ENCODE measurements at regions not wholly inside any gene's neighbourhood (a gene's known extent, or its start where the extent isn't known, plus 50 kb on each side); places are given as distances from the start of the nearest gene placed in this dataset.
"Not testable (repeated sequence)": the region's sequence is repeated elsewhere in the genome, so short reads cannot be mapped to it uniquely, and the experiment has no call there.

- DNase-seq = no peak
Observed at GRCh38 chr21:15283138-15283537, 218.3 kb upstream of the NRIP1 start.

- no peak for DNase-seq
Observed at GRCh38 chr21:15283789-15284188, 219.0 kb upstream of the NRIP1 start.

- no peak for DNase-seq
Observed at GRCh38 chr21:15285556-15285955, 220.8 kb upstream of the NRIP1 start.

- no peak for DNase-seq
Observed at GRCh38 chr21:15289246-15289645, 224.4 kb upstream of the NRIP1 start.

- DNase-seq = no peak
Observed at GRCh38 chr21:15289896-15290841, 225.4 kb upstream of the NRIP1 start.

- no peak for DNase-seq
Observed at GRCh38 chr21:15291621-15292266, 226.9 kb upstream of the NRIP1 start.

- DNase-seq = no peak
Observed at GRCh38 chr21:15293240-15293639, 228.4 kb upstream of the NRIP1 start.

- no peak for DNase-seq
Observed at GRCh38 chr21:15295875-15296274, 231.1 kb upstream of the NRIP1 start.

- DNase-seq = no peak
Observed at GRCh38 chr21:15297824-15298223, 233.0 kb upstream of the NRIP1 start.

- DNase-seq = no peak
Observed at GRCh38 chr21:15298306-15298705, 233.5 kb upstream of the NRIP1 start.

GRCh38 chr21:15298755-15299154, 234.0 kb upstream of the NRIP1 start:
- DNase-seq = not testable (repeated sequence)

GRCh38 chr21:15300131-15300530, 235.3 kb upstream of the NRIP1 start:
- DNase-seq = no peak

GRCh38 chr21:15301014-15301413, 236.2 kb upstream of the NRIP1 start:
- DNase-seq = no peak

- no peak for DNase-seq
Observed at GRCh38 chr21:15301736-15302135, 236.9 kb upstream of the NRIP1 start.

GRCh38 chr21:15306271-15306670, 241.5 kb upstream of the NRIP1 start:
- DNase-seq = no peak

GRCh38 chr21:15308333-15308732, 243.5 kb upstream of the NRIP1 start:
- no peak for DNase-seq

GRCh38 chr21:15309022-15309590, 244.3 kb upstream of the NRIP1 start:
- no peak for DNase-seq

- DNase-seq = no peak
Observed at GRCh38 chr21:15309721-15310120, 244.9 kb upstream of the NRIP1 start.

GRCh38 chr21:15311510-15311909, 246.7 kb upstream of the NRIP1 start:
- DNase-seq = no peak

- not testable (repeated sequence) for DNase-seq
Observed at GRCh38 chr21:15317034-15317433, 252.2 kb upstream of the NRIP1 start.

GRCh38 chr21:15319727-15320126, 254.9 kb upstream of the NRIP1 start:
- DNase-seq = no peak

- no peak for DNase-seq
Observed at GRCh38 chr21:15324542-15324941, 259.7 kb upstream of the NRIP1 start.

- no peak for DNase-seq
Observed at GRCh38 chr21:15326032-15326867, 261.4 kb upstream of the NRIP1 start.
